ENCODE measurements at regions not wholly inside any gene's neighbourhood (a gene's known extent, or its start where the extent isn't known, plus 50 kb on each side); places are given as distances from the start of the nearest gene placed in this dataset.

DNA sequence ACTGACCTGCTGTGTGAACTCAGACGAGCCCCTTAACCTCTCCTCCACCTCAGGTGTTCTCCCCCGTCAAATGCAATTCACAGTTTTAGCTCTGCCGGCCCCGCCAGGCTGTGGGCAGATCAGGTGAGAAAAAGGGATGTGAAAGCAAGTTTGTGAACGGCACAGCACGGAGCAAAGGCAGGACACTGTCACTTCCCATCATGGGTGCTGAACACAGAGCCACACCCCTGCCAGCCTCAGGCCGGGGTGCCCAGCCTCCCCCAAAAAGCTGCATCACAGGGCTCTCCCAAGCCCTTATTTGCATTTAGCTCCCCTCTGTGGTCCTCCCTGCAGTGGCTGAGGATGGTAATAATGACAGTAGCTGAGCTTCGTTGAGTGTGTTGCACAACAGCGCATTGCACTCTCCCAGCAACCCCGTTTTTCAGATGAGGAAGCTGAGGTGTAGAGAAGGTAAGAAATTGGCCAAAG lies 88.8 kb upstream of the TNRC6C start:
- TF ChIP-seq, protein P1, sequence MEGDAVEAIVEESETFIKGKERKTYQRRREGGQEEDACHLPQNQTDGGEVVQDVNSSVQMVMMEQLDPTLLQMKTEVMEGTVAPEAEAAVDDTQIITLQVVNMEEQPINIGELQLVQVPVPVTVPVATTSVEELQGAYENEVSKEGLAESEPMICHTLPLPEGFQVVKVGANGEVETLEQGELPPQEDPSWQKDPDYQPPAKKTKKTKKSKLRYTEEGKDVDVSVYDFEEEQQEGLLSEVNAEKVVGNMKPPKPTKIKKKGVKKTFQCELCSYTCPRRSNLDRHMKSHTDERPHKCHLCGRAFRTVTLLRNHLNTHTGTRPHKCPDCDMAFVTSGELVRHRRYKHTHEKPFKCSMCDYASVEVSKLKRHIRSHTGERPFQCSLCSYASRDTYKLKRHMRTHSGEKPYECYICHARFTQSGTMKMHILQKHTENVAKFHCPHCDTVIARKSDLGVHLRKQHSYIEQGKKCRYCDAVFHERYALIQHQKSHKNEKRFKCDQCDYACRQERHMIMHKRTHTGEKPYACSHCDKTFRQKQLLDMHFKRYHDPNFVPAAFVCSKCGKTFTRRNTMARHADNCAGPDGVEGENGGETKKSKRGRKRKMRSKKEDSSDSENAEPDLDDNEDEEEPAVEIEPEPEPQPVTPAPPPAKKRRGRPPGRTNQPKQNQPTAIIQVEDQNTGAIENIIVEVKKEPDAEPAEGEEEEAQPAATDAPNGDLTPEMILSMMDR (IDR thresholded peaks at IDR 0.05): no peak
- no peak for TF ChIP-seq POLR2A (IDR thresholded peaks at IDR 0.05)
- TF ChIP-seq POLR2AphosphoS5 (IDR thresholded peaks at IDR 0.05; ENCODE audit: insufficient read depth in 1 of 2, low read depth in 1 of 2): no peak

All from vagina (tissue), 2 donors.